Astrocyte of the spinal cord (primary cell): ENCODE measurements at regions not wholly inside any gene's neighbourhood (a gene's known extent, or its start where the extent isn't known, plus 50 kb on each side); places are given as distances from the start of the nearest gene placed in this dataset.
"Not testable (repeated sequence)": the region's sequence is repeated elsewhere in the genome, so short reads cannot be mapped to it uniquely, and the experiment has no call there.

Source experiments
- DNase-seq: peaks from one replicate; pipeline ENCODE4 v3.0.0; 2011; ENCODE audit warnings: low read depth, low spot score
- H3K4me3 ChIP-seq: 2 replicates; pipeline ENCODE4 v1.5.1; 2011; ENCODE audit warnings: low read depth, mild to moderate bottlenecking, low read length, moderate library complexity
- CTCF ChIP-seq: IDR thresholded peaks from 2 replicates; pipeline ENCODE4 v1.5.1; 2012; ENCODE audit warnings: low read depth, mild to moderate bottlenecking, low read length, inconsistent platforms
- in situ Hi-C: cut with HindIII; loops from 2 replicates; pipeline ENCODE4 v1.10.0; 2017; ENCODE audit warnings: low sequenced_read_pairs

GRCh38 chr6:19934996-19935591 is 97.9 kb downstream of the ID4 start:
- in situ Hi-C loops: no loop called here
- TF ChIP-seq CTCF: no peak
- H3K4me3 ChIP-seq: no peak overlapping the region
- no peak for DNase-seq

- in situ Hi-C loops, DNase-seq, H3K4me3 ChIP-seq: not testable (repeated sequence)
Measured at GRCh38 chr6:19939321-19939720, 102.2 kb downstream of the ID4 start.

GRCh38 chr6:19939926-19940325 is 102.8 kb downstream of the ID4 start:
- in situ Hi-C loops, DNase-seq, H3K4me3 ChIP-seq: not testable (repeated sequence)

- no peak for DNase-seq
- in situ Hi-C loops: no loop called here
- no peak for TF ChIP-seq CTCF
- no peak overlapping the region for H3K4me3 ChIP-seq
Measured at GRCh38 chr6:19943042-19943441, 105.9 kb downstream of the ID4 start.

- H3K4me3 ChIP-seq: no peak overlapping the region
- TF ChIP-seq CTCF: no peak
- in situ Hi-C loops: no loop called here
- DNase-seq: no peak
Measured at GRCh38 chr6:19945843-19946358, 108.7 kb downstream of the ID4 start.

- no peak for TF ChIP-seq CTCF
- no peak for DNase-seq
- no peak overlapping the region for H3K4me3 ChIP-seq
- in situ Hi-C loops: no loop called here
Measured at GRCh38 chr6:19949155-19949554, 112.0 kb downstream of the ID4 start.

GRCh38 chr6:19964115-19964514 is 126.9 kb downstream of the ID4 start:
- no peak for DNase-seq
- TF ChIP-seq CTCF: no peak
- H3K4me3 ChIP-seq: no peak overlapping the region
- in situ Hi-C loops: no loop called here

GRCh38 chr6:19968201-19968600 is 131.0 kb downstream of the ID4 start:
- in situ Hi-C loops: no loop called here
- no peak overlapping the region for H3K4me3 ChIP-seq
- DNase-seq: no peak
- no peak for TF ChIP-seq CTCF
